ENCODE measurements at regions not wholly inside any gene's neighbourhood (a gene's known extent, or its start where the extent isn't known, plus 50 kb on each side); places are given as distances from the start of the nearest gene placed in this dataset.

GRCh38 chr2:122213312-122213711 is 457.9 kb downstream of the TSN start:
- ChIA-PET CTCF (interaction anchor here (0.8 kb wide), 1 partner anchor 9 kb away, joined by 3 read pairs; no protein-coding TSS in a partner anchor), POLR2A (no interaction called here)
- no TSS peak for BruUV-seq (replicated peaks)

DNA sequence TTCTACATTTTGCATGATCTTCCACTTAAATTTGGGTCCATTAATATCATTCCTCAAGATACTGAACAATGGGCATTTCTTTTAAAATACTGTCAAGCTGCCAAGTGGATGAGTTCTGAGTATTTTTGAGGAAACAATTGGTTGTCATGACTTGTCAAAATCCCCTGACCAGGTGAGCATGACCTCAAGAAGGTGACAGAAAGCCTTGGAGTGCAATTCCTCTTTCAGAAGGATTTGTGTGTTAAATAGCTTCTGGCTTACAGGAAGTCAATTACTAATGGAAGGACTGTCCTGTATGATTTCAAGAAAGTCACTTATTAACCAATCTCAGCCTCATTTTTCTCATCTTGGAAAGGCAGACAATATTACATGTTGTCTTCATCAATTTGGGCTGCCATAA is 460.6 kb downstream of the TSN start:
- H3K27me3 Mint-ChIP-seq (ENCODE audit: insufficient read depth, unreplicated experiment), result no peaks in the 10 kb centered on the region
- no peak overlapping the region for H3K4me3 Mint-ChIP-seq (ENCODE audit: unreplicated experiment)
- no peak for TF ChIP-seq CTCF (IDR thresholded peaks at IDR 0.05; ENCODE audit: unreplicated experiment)
- CTCF ChIA-PET, result no interaction called here
- DNase-seq (ENCODE audit: unreplicated experiment), result no peak
- intact Hi-C loops (cut with micrococcal nuclease), result no loop called here
- no TSS peak for BruUV-seq (replicated peaks)
- no peaks in the 10 kb centered on the region for H3K4me1 Mint-ChIP-seq (ENCODE audit: insufficient read depth, unreplicated experiment)
- H3K27ac Mint-ChIP-seq (ENCODE audit: low read depth, unreplicated experiment), result no peak overlapping the region
- H3K9me3 Mint-ChIP-seq (ENCODE audit: unreplicated experiment), result no peaks in the 10 kb centered on the region
- POLR2A ChIA-PET, result no interaction called here
- no peaks in the 10 kb centered on the region for H3K36me3 Mint-ChIP-seq (ENCODE audit: insufficient read depth, unreplicated experiment)

More at GRCh38 chr2:122213312-122213711, 457.9 kb downstream of the TSN start:
- no peak for DNase-seq (ENCODE audit: unreplicated experiment)
- H3K27me3 Mint-ChIP-seq (ENCODE audit: insufficient read depth, unreplicated experiment), result no peaks in the 10 kb centered on the region
- H3K36me3 Mint-ChIP-seq (ENCODE audit: insufficient read depth, unreplicated experiment), result no peaks in the 10 kb centered on the region
- no peak overlapping the region for H3K4me3 Mint-ChIP-seq (ENCODE audit: unreplicated experiment)
- no peak overlapping the region for H3K27ac Mint-ChIP-seq (ENCODE audit: low read depth, unreplicated experiment)
- no peak for TF ChIP-seq CTCF (IDR thresholded peaks at IDR 0.05; ENCODE audit: unreplicated experiment)
- intact Hi-C loops (cut with micrococcal nuclease), result no loop called here
- H3K4me1 Mint-ChIP-seq (ENCODE audit: insufficient read depth, unreplicated experiment), result no peaks in the 10 kb centered on the region
- no peaks in the 10 kb centered on the region for H3K9me3 Mint-ChIP-seq (ENCODE audit: unreplicated experiment)

DNA sequence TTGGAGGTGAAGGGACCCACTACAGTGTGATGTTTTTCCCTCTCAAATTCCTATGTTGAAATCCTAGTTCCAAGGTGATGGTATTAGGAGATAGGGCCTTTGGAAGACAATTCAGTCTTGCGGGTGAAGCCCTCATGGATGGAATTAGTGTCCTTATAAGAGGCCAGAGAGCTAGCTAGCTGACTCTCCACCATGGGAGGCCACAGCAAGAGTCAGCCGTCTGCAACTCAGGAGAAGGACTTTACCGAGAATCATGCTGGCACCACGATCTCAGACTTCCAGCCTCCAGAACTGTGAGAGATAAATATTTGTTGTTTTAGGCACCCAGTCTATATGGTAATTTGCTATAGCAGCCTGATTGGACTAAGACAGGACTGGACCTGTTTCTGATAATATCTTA is 461.4 kb downstream of the TSN start:
- intact Hi-C loops (cut with micrococcal nuclease), result no loop called here
- ChIA-PET CTCF (no interaction called here), POLR2A (no interaction called here)
- Mint-ChIP-seq H3K4me3 (ENCODE audit: unreplicated experiment) (no peak overlapping the region), H3K27me3 (ENCODE audit: insufficient read depth, unreplicated experiment) (no peaks in the 10 kb centered on the region), H3K4me1 (ENCODE audit: insufficient read depth, unreplicated experiment) (no peaks in the 10 kb centered on the region), H3K27ac (ENCODE audit: low read depth, unreplicated experiment) (no peak overlapping the region), H3K9me3 (ENCODE audit: unreplicated experiment) (no peaks in the 10 kb centered on the region), H3K36me3 (ENCODE audit: insufficient read depth, unreplicated experiment) (no peaks in the 10 kb centered on the region)
- no TSS peak for BruUV-seq (replicated peaks)
- TF ChIP-seq CTCF (IDR thresholded peaks at IDR 0.05; ENCODE audit: unreplicated experiment), result no peak
- DNase-seq (ENCODE audit: unreplicated experiment), result no peak

GRCh38 chr2:122218596-122218995 is 463.1 kb downstream of the TSN start:
- no peaks in the 10 kb centered on the region for H3K27me3 Mint-ChIP-seq (ENCODE audit: insufficient read depth, unreplicated experiment)
- H3K27ac Mint-ChIP-seq (ENCODE audit: low read depth, unreplicated experiment), result no peak overlapping the region
- ChIA-PET POLR2A (no interaction called here), CTCF (interaction anchor here (0.5 kb wide), 1 partner anchor 229 kb away, joined by 3 read pairs; no protein-coding TSS in a partner anchor)
- H3K4me3 Mint-ChIP-seq (ENCODE audit: unreplicated experiment), result no peak overlapping the region
- intact Hi-C loops (cut with micrococcal nuclease), result no loop called here
- no peaks in the 10 kb centered on the region for H3K36me3 Mint-ChIP-seq (ENCODE audit: insufficient read depth, unreplicated experiment)
- TF ChIP-seq CTCF (IDR thresholded peaks at IDR 0.05; ENCODE audit: unreplicated experiment), result no peak
- no peaks in the 10 kb centered on the region for H3K4me1 Mint-ChIP-seq (ENCODE audit: insufficient read depth, unreplicated experiment)
- no peak for DNase-seq (ENCODE audit: unreplicated experiment)
- no TSS peak for BruUV-seq (replicated peaks)
- no peaks in the 10 kb centered on the region for H3K9me3 Mint-ChIP-seq (ENCODE audit: unreplicated experiment)
